Neural cell (in vitro differentiated cells): ENCODE measurements at regions not wholly inside any gene's neighbourhood (a gene's known extent, or its start where the extent isn't known, plus 50 kb on each side); places are given as distances from the start of the nearest gene placed in this dataset.

ENCODE experiments used
- H2AFZ ChIP-seq: fragments of 200-600, 300-800 bp; sonication (generic), shearing (Covaris generic); 2 replicates; pipeline ENCODE4 v1.6.0; 2014; ENCODE audit warnings: low read depth, mild to moderate bottlenecking, antibody characterized with exemption, low read length, moderate library complexity
- H3F3A ChIP-seq: fragments of 200-600 bp; shearing (Covaris generic); 2 replicates; pipeline ENCODE4 v1.6.1; 2016; ENCODE audit warnings: mild to moderate bottlenecking, moderate library complexity, mixed read lengths, antibody characterized with exemption, low read length; ENCODE audit not compliant: insufficient read depth, poor library complexity, severe bottlenecking
- H3K27ac ChIP-seq: fragments of 200-600, 300-800 bp; sonication (generic), shearing (Covaris generic); 2 replicates; pipeline ENCODE4 v1.5.1; 2014; ENCODE audit warnings: mild to moderate bottlenecking, low read length, moderate library complexity
- H3K27me3 ChIP-seq: fragments of 300-800, 200-600 bp; sonication (generic), shearing (Covaris generic); 2 replicates; pipeline ENCODE4 v1.6.0; 2014; ENCODE audit warnings: mild to moderate bottlenecking, low read depth, low read length, moderate library complexity; ENCODE audit not compliant: insufficient read depth
- H3K36me3 ChIP-seq: fragments of 300-800, 200-600 bp; sonication (generic), shearing (Covaris generic); 2 replicates; pipeline ENCODE4 v1.5.1; 2014; ENCODE audit warnings: mild to moderate bottlenecking, antibody characterized with exemption, low read length, moderate library complexity; ENCODE audit not compliant: insufficient read depth
- H3K4me2 ChIP-seq: fragments of 300-800, 200-600 bp; sonication (generic), shearing (Covaris generic); 2 replicates; pipeline ENCODE4 v1.6.0; 2014; ENCODE audit warnings: mild to moderate bottlenecking, low read length
- H3K4me3 ChIP-seq: fragments of 300-800, 200-600 bp; sonication (generic), shearing (Covaris generic); 2 replicates; pipeline ENCODE4 v1.5.1; 2014; ENCODE audit warnings: mild to moderate bottlenecking, low read length, moderate library complexity
- H3K79me2 ChIP-seq: fragments of 200-600 bp; shearing (Covaris generic); replicated peaks from 2 replicates; pipeline ENCODE4 v1.6.0; 2014; ENCODE audit warnings: mild to moderate bottlenecking, low read length, moderate library complexity; ENCODE audit not compliant: insufficient read depth
- H3K9ac ChIP-seq: fragments of 300-800, 200-600 bp; sonication (generic), shearing (Covaris generic); 2 replicates; pipeline ENCODE4 v1.6.1; 2016; ENCODE audit warnings: mild to moderate bottlenecking, low read length, mixed read lengths
- H3K9me2 ChIP-seq: fragments of 200-600 bp; shearing (Covaris generic); 2 replicates; pipeline ENCODE4 v1.6.1; 2016; ENCODE audit warnings: mild to moderate bottlenecking, low read length, mixed read lengths; ENCODE audit not compliant: insufficient read depth
- H3K9me3 ChIP-seq: fragments of 200-600, 300-800 bp; sonication (generic), shearing (Covaris generic); 2 replicates; pipeline ENCODE4 v1.6.1; 2016; ENCODE audit warnings: mild to moderate bottlenecking, mixed run types, low read length, moderate library complexity, mixed read lengths
- H4K20me1 ChIP-seq: fragments of 200-600 bp; shearing (Covaris generic); 2 replicates; pipeline ENCODE4 v1.6.1; 2016; ENCODE audit warnings: mild to moderate bottlenecking, mixed run types; ENCODE audit not compliant: insufficient read depth
- CTCF ChIP-seq: fragments of 450-650 bp; IDR thresholded peaks from 2 replicates; pipeline ENCODE4 v1.5.1; 2014; ENCODE audit warnings: antibody characterized with exemption, mild to moderate bottlenecking, moderate library complexity; ENCODE audit not compliant: poor library complexity, severe bottlenecking
- EP300 ChIP-seq: fragments of 450-650 bp; conservative IDR thresholded peaks from 2 replicates; pipeline ENCODE4 v1.6.1; 2014; ENCODE audit warnings: antibody characterized with exemption, mild to moderate bottlenecking, moderate library complexity; ENCODE audit not compliant: poor library complexity, severe bottlenecking
- EZH2 ChIP-seq: fragments of 200-600, 300-800 bp; shearing (Covaris generic), sonication (generic); IDR thresholded peaks from 2 replicates; pipeline ENCODE4 v1.6.1; 2014; ENCODE audit warnings: antibody characterized with exemption, low read length, borderline replicate concordance, mild to moderate bottlenecking; ENCODE audit not compliant: insufficient read depth, poor library complexity, severe bottlenecking
- MXI1 ChIP-seq: fragments of 450-650 bp; conservative IDR thresholded peaks from 2 replicates; pipeline ENCODE4 v1.6.1; 2014; ENCODE audit warnings: antibody characterized with exemption, mild to moderate bottlenecking; ENCODE audit not compliant: poor library complexity, severe bottlenecking
- POLR2AphosphoS5 ChIP-seq: IDR thresholded peaks from 2 replicates; pipeline ENCODE4 v1.6.1; 2012
- RAD21 ChIP-seq: fragments of 450-650 bp; conservative IDR thresholded peaks from 2 replicates; pipeline ENCODE4 v1.6.1; 2014; ENCODE audit warnings: antibody characterized with exemption, mild to moderate bottlenecking, moderate library complexity
- REST ChIP-seq: IDR thresholded peaks from 2 replicates; pipeline ENCODE4 v1.6.1; 2012; ENCODE audit warnings: borderline replicate concordance
- SMC3 ChIP-seq: fragments of 450-650 bp; conservative IDR thresholded peaks from 2 replicates; pipeline ENCODE4 v1.6.1; 2014; ENCODE audit warnings: antibody characterized with exemption, mild to moderate bottlenecking, moderate library complexity; ENCODE audit not compliant: poor library complexity
- TAF1 ChIP-seq: IDR thresholded peaks from 2 replicates; pipeline ENCODE4 v1.6.1; 2012; ENCODE audit warnings: low read depth

GRCh38 chr1:181284978-181285377, 196.5 kb downstream of the IER5 start:
- Histone ChIP-seq H2AFZ (no peak overlapping the region), H3K4me3 (no peak overlapping the region), H3K4me2 (no peak overlapping the region), H3K9me2 (no peaks in the 10 kb centered on the region), H3K9ac (no peak overlapping the region), H3K79me2 (no peaks in the 10 kb centered on the region), H3K27ac (no peak overlapping the region), H3K36me3 (no peaks in the 10 kb centered on the region), H3F3A (no peaks in the 10 kb centered on the region), H3K9me3 (no peaks in the 10 kb centered on the region), H3K27me3 (no peaks in the 10 kb centered on the region), H4K20me1 (no peaks in the 10 kb centered on the region)
- no peak for TF ChIP-seq TAF1
- TF ChIP-seq SMC3 = no peak
- TF ChIP-seq MXI1 = no peak
- no peak for TF ChIP-seq POLR2AphosphoS5
- no peak for TF ChIP-seq RAD21
- TF ChIP-seq CTCF = no peak
- no peak for TF ChIP-seq REST
- TF ChIP-seq EP300 = no peak
- no peak for TF ChIP-seq EZH2

DNA sequence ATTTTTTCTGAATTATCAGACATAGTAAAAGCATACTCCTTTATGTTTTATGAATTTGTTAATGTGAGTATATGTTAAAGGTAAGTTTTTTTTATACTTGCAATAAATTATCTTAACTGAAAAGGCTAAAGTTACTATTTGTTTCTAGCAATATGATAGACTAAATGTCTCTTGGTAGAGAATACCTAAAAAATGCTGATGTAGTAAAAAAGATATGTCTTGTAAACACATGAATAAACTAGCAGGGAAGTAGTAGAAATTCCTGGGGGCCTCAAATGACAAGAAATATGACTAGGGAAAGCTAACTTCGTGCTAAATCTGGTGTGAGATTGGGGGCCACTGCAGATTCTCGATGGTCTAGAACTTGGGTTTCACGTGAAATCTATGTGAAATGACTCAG, 188.1 kb upstream of the CACNA1E start:
- no peak overlapping the region for H3K4me3 ChIP-seq
- H3K27ac ChIP-seq = no peak overlapping the region
- no peaks in the 10 kb centered on the region for H3K79me2 ChIP-seq
- H3K36me3 ChIP-seq = no peaks in the 10 kb centered on the region
- no peak for TF ChIP-seq TAF1
- no peak for TF ChIP-seq MXI1
- no peak for TF ChIP-seq EZH2
- no peak for TF ChIP-seq EP300
- TF ChIP-seq CTCF = no peak
- no peak for TF ChIP-seq SMC3
- H3K27me3 ChIP-seq = no peaks in the 10 kb centered on the region
- no peaks in the 10 kb centered on the region for H3K9me3 ChIP-seq
- no peak overlapping the region for H2AFZ ChIP-seq
- H4K20me1 ChIP-seq = no peaks in the 10 kb centered on the region
- H3K9me2 ChIP-seq = no peaks in the 10 kb centered on the region
- H3K9ac ChIP-seq = no peak overlapping the region
- no peak overlapping the region for H3K4me2 ChIP-seq
- H3F3A ChIP-seq = no peaks in the 10 kb centered on the region
